ENCODE measurements at regions not wholly inside any gene's neighbourhood (a gene's known extent, or its start where the extent isn't known, plus 50 kb on each side); places are given as distances from the start of the nearest gene placed in this dataset.
"Not testable (repeated sequence)": the region's sequence is repeated elsewhere in the genome, so short reads cannot be mapped to it uniquely, and the experiment has no call there.

GRCh38 chr13:18948664-18949488 lies 232.7 kb downstream of the TUBA3C start:
- DNase-seq (ENCODE audit: low spot score) = no peak

- DNase-seq (ENCODE audit: low spot score) = peak; percentile 10
Observed at GRCh38 chr13:18948012-18948663, 233.5 kb downstream of the TUBA3C start.

- no peak for DNase-seq (ENCODE audit: low spot score)
Observed at GRCh38 chr13:18947376-18947977, 234.1 kb downstream of the TUBA3C start.

- DNase-seq (ENCODE audit: low spot score) = no peak
Observed at GRCh38 chr13:18946738-18947137, 234.9 kb downstream of the TUBA3C start.

GRCh38 chr13:18944501-18945068 lies 237.0 kb downstream of the TUBA3C start:
- DNase-seq (ENCODE audit: low spot score) = peak; percentile 8

- no peak for DNase-seq (ENCODE audit: low spot score)
Observed at GRCh38 chr13:18943721-18944391, 237.8 kb downstream of the TUBA3C start.

GRCh38 chr13:18943273-18943672 lies 238.4 kb downstream of the TUBA3C start:
- no peak for DNase-seq (ENCODE audit: low spot score)

- no peak for DNase-seq (ENCODE audit: low spot score)
Observed at GRCh38 chr13:18936104-18936503, 245.5 kb downstream of the TUBA3C start.

GRCh38 chr13:18921063-18921462 lies 260.6 kb downstream of the TUBA3C start:
- no peak for DNase-seq (ENCODE audit: low spot score)

- not testable (repeated sequence) for DNase-seq (ENCODE audit: low spot score)
Observed at GRCh38 chr13:18905096-18905495, 276.5 kb downstream of the TUBA3C start.

- not testable (repeated sequence) for DNase-seq (ENCODE audit: low spot score)
Observed at GRCh38 chr13:18895411-18895810, 286.2 kb downstream of the TUBA3C start.

- DNase-seq (ENCODE audit: low spot score) = not testable (repeated sequence)
Observed at GRCh38 chr13:18891242-18891641, 290.4 kb downstream of the TUBA3C start.

GRCh38 chr13:18874875-18875789 lies 306.5 kb downstream of the TUBA3C start:
- not testable (repeated sequence) for DNase-seq (ENCODE audit: low spot score)

- not testable (repeated sequence) for DNase-seq (ENCODE audit: low spot score)
Observed at GRCh38 chr13:18870557-18870956, 311.1 kb downstream of the TUBA3C start.

GRCh38 chr13:18869365-18869764 lies 312.3 kb downstream of the TUBA3C start:
- not testable (repeated sequence) for DNase-seq (ENCODE audit: low spot score)

GRCh38 chr13:18837986-18838629 lies 343.5 kb downstream of the TUBA3C start:
- DNase-seq (ENCODE audit: low spot score) = not testable (repeated sequence)

GRCh38 chr13:18837179-18837745 lies 344.4 kb downstream of the TUBA3C start:
- not testable (repeated sequence) for DNase-seq (ENCODE audit: low spot score)

GRCh38 chr13:18836371-18837178 lies 345.0 kb downstream of the TUBA3C start:
- not testable (repeated sequence) for DNase-seq (ENCODE audit: low spot score)

GRCh38 chr13:18835754-18836153 lies 345.9 kb downstream of the TUBA3C start:
- not testable (repeated sequence) for DNase-seq (ENCODE audit: low spot score)

Measured in D341Med (cell line).